Activated B cell treated with CpG ODN at 0.5 μM for 24 hours (primary cell): ENCODE measurements at regions not wholly inside any gene's neighbourhood (a gene's known extent, or its start where the extent isn't known, plus 50 kb on each side); places are given as distances from the start of the nearest gene placed in this dataset.
A peak's percentile ranks its signal among the peaks of the same experiment; 100 is the strongest.

Source experiments
- ATAC-seq: fragments of 200-7000 bp; cut with Tn5 transposase; one replicate; pipeline ENCODE4 v1.10.0; 2021; ENCODE audit warnings: low read depth, mild to moderate bottlenecking, moderate library complexity
- CTCF ChIA-PET: fragments of 350-600 bp; sonication (Branson Sonifier 250); formaldehyde crosslinking; loops from one replicate; lab custom pipeline; 2021; ENCODE audit warnings: antibody characterized with exemption; lab: Charles Lee
- POLR2A ChIA-PET: fragments of 350-600 bp; sonication (Branson Sonifier 250); formaldehyde crosslinking; loops from one replicate; lab custom pipeline; 2021; ENCODE audit warnings: antibody characterized with exemption; lab: Charles Lee
- DNase-seq: peaks from one replicate; pipeline ENCODE4 v3.0.0; 2022
- H3K27ac Mint-ChIP-seq: one replicate; pipeline ENCODE4 v1.8.0; 2020; ENCODE audit warnings: mixed read lengths
- H3K27me3 Mint-ChIP-seq: one replicate; pipeline ENCODE4 v1.8.0; 2021; ENCODE audit warnings: mixed read lengths
- H3K36me3 Mint-ChIP-seq: one replicate; pipeline ENCODE4 v1.8.0; 2021; ENCODE audit warnings: low read depth, mixed read lengths
- H3K4me1 Mint-ChIP-seq: one replicate; pipeline ENCODE4 v1.8.0; 2021; ENCODE audit warnings: mixed read lengths
- H3K4me3 Mint-ChIP-seq: one replicate; pipeline ENCODE4 v1.8.0; 2020; ENCODE audit warnings: mild to moderate bottlenecking, mixed read lengths
- H3K9me3 Mint-ChIP-seq: one replicate; pipeline ENCODE4 v1.8.0; 2020; ENCODE audit warnings: mixed read lengths
- CTCF ChIP-seq: fragments of 200-600 bp; IDR thresholded peaks from one replicate; pipeline ENCODE4 v1.8.0; 2022; ENCODE audit warnings: antibody characterized with exemption, mild to moderate bottlenecking
- intact Hi-C: fragments of 100-400 bp; cut with micrococcal nuclease; formaldehyde crosslinking; loops from one replicate; pipeline ENCODE4 v1.15.1; 2024

GRCh38 chr4:81351654-81352445 is 119.9 kb downstream of the RASGEF1B start:
- Mint-ChIP-seq H3K4me1 (no peaks in the 10 kb centered on the region), H3K27me3 (peaks cover 11% of the 10 kb centered on the region), H3K9me3 (no peaks in the 10 kb centered on the region), H3K4me3 (no peak overlapping the region), H3K36me3 (no peaks in the 10 kb centered on the region), H3K27ac (no peak overlapping the region)
- TF ChIP-seq CTCF, result peak; percentile 79
- POLR2A ChIA-PET, result no interaction called here
- CTCF ChIA-PET, result interaction anchor here (0.6 to 2.9 kb wide), 18 partner anchors 8 to 991 kb away, joined by 3 to 33 read pairs (median 4); no protein-coding TSS in a partner anchor
- intact Hi-C loops, result loop anchor here (1.0 kb wide), 2 partner anchors 283 to 991 kb away; no protein-coding TSS in a partner anchor
- ATAC-seq (no peak), DNase-seq (no peak)

GRCh38 chr4:81350040-81350439 is 121.7 kb downstream of the RASGEF1B start:
- ChIA-PET CTCF (interaction anchor here (1.7 to 2.9 kb wide), 2 partner anchors 28 to 280 kb away, joined by 4 to 33 read pairs; no protein-coding TSS in a partner anchor), POLR2A (no interaction called here)
- no peaks in the 10 kb centered on the region for H3K9me3 Mint-ChIP-seq
- ATAC-seq (no peak), DNase-seq (no peak)
- no peak overlapping the region for H3K27ac Mint-ChIP-seq
- intact Hi-C loops, result no loop called here
- TF ChIP-seq CTCF, result no peak
- H3K36me3 Mint-ChIP-seq, result no peaks in the 10 kb centered on the region
- peaks cover 10% of the 10 kb centered on the region for H3K27me3 Mint-ChIP-seq
- no peaks in the 10 kb centered on the region for H3K4me1 Mint-ChIP-seq
- no peak overlapping the region for H3K4me3 Mint-ChIP-seq

- Mint-ChIP-seq H3K4me1 (no peaks in the 10 kb centered on the region), H3K27ac (no peak overlapping the region), H3K36me3 (no peaks in the 10 kb centered on the region), H3K4me3 (no peak overlapping the region), H3K27me3 (peaks cover 13% of the 10 kb centered on the region), H3K9me3 (no peaks in the 10 kb centered on the region)
- CTCF ChIA-PET, result interaction anchor here (1.6 kb wide), 1 partner anchor 279 kb away, joined by 6 read pairs; no protein-coding TSS in a partner anchor
- POLR2A ChIA-PET, result no interaction called here
- TF ChIP-seq CTCF, result no peak
- DNase-seq, result no peak
- intact Hi-C loops, result no loop called here
- no peak for ATAC-seq
Observed at GRCh38 chr4:81348778-81349094, 123.0 kb downstream of the RASGEF1B start.

- no peak for ATAC-seq
- POLR2A ChIA-PET, result no interaction called here
- Mint-ChIP-seq H3K36me3 (no peaks in the 10 kb centered on the region), H3K4me1 (no peaks in the 10 kb centered on the region), H3K27me3 (peaks cover 12% of the 10 kb centered on the region), H3K27ac (no peak overlapping the region), H3K4me3 (no peak overlapping the region), H3K9me3 (no peaks in the 10 kb centered on the region)
- CTCF ChIA-PET, result interaction anchor here (1.6 kb wide), 1 partner anchor 278 kb away, joined by 6 read pairs; no protein-coding TSS in a partner anchor
- TF ChIP-seq CTCF, result no peak
- intact Hi-C loops, result no loop called here
- no peak for DNase-seq
Observed at GRCh38 chr4:81348086-81348777, 123.5 kb downstream of the RASGEF1B start.

GRCh38 chr4:81346719-81347118 is 125.0 kb downstream of the RASGEF1B start:
- H3K36me3 Mint-ChIP-seq, result no peaks in the 10 kb centered on the region
- peaks cover 12% of the 10 kb centered on the region for H3K27me3 Mint-ChIP-seq

More at GRCh38 chr4:81346719-81347118, 125.0 kb downstream of the RASGEF1B start:
- DNase-seq, result no peak
- no peaks in the 10 kb centered on the region for H3K4me1 Mint-ChIP-seq
- ChIA-PET POLR2A (no interaction called here), CTCF (no interaction called here)
- no peak for ATAC-seq
- intact Hi-C loops, result no loop called here
- no peak overlapping the region for H3K27ac Mint-ChIP-seq
- H3K4me3 Mint-ChIP-seq, result no peak overlapping the region
- no peaks in the 10 kb centered on the region for H3K9me3 Mint-ChIP-seq
- no peak for TF ChIP-seq CTCF
